Stimulated activated CD4-positive, alpha-beta T cell treated with anti-CD3 and anti-CD28 coated beads, Interleukin-1b, Interleukin-23, amount 100 ng/mL, for 1 hour (primary cell): ENCODE measurements at regions not wholly inside any gene's neighbourhood (a gene's known extent, or its start where the extent isn't known, plus 50 kb on each side); places are given as distances from the start of the nearest gene placed in this dataset.
"Not testable (repeated sequence)": the region's sequence is repeated elsewhere in the genome, so short reads cannot be mapped to it uniquely, and the experiment has no call there.

Experiments used
- DNase-seq, 2 donors: peaks; one replicate each; pipeline ENCODE4 v3.0.0-alpha.2; 2020; ENCODE audit warnings: low read depth in 2 of 2

DNA sequence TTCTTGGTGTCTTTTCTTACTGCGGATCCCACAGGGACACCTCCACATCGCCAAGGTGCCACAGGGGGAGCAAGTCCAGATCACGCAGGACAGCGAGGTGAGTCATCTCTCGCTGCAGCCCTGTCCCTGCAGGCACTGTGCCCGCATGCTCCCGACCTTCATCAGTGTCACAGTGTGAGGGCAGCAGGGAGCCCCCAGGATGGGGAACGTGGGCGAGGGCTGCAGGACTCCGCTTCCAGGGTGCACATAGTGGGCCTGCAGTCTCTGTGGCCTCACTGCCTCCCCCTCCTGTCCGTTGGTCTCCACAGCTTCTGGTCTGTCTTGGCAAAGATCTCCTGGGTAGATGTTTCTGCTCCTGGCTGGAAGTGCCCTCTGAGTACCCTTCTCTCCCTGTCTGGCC, 78.0 kb downstream of the NPIPB11 start:
- DNase-seq: not testable (repeated sequence)

DNA sequence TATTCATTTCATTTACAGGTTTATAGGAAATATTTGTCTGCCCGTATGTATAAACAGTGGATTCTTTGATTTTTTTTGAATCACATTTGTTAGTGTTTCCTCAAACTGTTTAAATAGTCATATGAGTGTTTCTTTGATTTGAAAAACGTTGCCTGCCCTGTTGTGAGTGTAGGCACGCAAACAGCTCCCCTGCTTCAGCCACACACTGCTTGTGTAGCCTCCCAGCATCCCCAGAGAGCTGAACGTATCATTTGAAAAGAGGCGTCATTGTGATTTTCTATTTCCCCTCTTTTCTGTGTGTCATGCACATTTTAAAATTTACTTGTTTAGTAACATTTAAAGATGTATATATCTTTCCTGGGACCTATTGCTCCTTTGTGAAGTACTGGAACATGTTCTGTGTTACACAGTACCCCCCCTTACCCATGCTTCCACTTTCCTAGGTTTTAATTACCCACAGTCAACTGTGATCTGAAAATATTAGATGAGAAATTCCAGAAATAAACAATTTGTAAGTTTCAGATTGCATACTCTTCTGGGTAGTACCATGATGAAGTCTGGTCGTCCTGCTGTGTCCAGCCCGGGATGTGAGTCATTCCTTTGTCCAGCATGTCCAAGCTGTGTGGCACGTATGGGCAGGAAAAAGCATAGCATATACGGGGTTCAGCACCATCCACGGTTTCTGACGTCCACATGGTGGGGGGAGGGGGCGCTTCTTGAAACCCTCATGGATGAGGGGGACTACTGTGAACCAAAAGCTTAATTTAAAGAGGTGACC, 78.7 kb downstream of the NPIPB11 start:
- DNase-seq: not testable (repeated sequence)

DNA sequence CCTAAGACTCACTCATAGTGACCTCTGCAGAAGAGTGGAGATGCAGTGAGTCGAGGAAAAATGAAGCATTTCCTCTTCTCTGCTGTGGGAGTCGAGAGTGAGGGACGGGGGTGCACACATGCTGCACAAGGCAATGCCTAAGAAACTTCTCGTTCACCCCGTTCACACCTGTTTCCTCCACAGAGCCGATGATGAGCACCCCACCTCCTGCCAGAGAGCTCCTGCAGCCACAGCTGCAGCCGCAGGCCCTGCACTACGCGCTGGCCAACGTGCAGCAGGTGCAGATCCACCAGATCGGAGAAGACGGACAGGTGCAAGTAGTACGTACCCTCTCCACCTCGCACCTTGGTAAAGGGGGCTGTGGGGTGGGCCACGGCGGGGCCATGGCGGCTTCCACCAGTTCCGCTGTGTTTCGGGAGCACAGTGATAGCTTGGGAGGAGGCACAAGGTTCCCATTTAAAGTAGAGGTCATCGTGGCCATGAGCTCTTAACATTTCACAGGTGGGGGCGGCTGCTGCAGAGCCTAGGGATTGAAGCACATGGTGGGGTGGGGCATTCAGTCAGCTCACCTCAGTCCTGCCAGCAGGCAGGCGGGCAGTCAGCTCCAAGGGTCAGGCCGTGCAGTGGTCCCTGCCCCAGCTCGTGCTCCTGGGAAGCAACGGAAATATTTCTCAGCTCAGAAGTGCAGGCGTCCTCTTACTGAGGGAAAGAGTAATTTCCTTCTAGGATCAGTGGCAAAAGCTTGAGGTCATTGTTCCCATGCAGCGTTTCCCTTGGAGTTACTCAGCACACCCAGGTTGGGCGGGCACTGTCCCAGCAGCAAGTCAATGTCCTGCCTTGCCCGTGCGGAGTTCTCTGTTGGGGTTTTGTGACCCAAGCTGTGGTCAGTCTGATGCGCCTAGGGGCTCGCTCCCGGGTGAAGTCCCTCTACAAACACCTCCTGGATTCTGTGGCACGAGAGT, 80.1 kb downstream of the NPIPB11 start:
- DNase-seq: not testable (repeated sequence)

DNA sequence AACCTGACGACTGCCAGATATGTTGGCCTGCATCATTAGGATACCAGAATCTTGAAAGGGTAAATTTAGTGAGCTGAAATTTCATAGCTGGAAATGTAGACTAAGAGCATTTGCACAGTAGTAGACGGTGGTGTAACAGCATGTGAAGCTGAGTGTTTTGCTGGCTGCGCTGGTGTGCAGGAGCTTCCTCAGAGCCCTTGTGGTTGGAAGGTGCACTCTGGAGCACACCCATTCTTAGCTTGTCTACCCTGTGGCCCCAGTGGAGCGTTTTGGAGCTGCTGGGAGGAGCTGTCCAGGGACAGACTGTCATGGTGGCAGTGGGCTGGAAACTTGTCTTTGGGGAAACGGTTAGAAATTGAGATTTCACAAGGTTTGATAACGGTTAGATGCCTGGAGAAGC, 82.8 kb downstream of the NPIPB11 start:
- not testable (repeated sequence) for DNase-seq

DNA sequence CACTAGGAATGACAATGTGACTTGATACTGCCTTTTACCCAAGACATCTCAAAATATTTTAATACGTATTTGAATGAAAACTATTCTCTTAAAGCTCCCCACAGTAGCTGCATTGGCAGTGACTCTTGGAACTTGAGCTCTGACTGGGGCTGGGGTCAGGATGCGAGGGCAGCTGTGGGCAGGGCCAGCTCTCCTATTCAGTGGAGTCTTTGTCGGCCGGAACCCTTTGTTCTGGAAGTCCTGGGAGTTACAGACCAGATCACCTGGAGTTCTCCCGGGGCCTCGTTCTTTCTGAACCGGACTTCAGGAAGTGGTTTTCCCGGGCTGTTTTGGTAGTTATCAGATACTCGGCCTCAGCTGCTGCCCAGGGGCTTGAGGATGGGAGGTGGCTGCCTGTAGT, 84.9 kb downstream of the NPIPB11 start:
- DNase-seq: no peak

DNA sequence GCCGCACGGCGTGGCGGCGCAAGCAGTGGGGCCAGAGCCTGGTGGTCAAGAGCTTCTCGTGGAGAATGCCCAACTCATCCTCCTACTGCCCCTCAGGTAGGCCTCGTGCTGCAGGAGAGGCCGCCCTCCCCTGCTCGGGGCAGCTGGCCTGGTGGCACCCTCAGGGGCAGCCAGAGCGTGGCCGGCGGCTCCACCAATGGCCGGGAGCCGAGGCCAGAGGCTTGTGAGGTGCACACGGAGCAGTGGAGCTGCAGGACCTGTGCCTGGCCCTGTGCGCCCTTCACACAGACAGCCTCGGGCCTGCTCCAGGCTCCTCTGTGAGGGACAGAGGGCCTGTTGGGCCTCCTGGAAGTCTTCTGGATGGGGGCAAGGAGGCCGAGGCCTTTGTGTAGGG, 85.5 kb downstream of the NPIPB11 start:
- DNase-seq: no peak

DNA sequence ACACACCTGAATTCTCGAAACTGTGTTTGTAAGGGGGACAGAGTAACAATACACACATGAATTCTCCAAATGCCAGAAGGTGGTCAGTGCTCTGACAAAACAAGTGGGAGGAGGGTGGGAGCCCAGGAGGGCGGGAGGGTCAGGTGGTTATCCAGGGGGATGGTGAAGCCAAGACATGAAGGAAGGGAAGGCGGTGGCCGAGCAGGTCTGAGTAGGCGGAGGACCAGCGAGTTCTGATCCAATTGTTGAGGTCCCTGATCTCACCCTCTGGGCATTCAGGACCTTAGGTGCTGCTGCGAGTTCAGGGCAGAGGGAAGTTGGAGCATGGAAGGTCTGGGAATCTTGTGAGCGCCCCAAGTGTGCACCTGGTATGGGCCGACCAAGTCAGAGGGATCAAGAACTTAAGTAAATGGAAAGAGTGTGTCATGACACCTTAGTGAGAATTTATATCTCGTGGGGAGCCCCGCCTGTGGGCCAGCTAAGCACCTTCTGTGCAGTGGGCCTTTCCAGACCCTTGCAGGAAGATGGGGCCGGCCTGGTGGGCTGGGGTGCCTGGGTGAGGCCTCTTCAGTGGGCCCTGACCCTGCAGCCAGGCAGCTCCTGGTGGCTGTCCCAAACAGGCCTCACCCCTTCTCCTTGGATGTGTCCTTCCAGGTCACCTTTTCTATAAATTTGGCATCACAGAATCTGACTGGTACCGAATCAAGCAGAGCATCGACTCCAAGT, 86.1 kb downstream of the NPIPB11 start:
- no peak for DNase-seq

DNA sequence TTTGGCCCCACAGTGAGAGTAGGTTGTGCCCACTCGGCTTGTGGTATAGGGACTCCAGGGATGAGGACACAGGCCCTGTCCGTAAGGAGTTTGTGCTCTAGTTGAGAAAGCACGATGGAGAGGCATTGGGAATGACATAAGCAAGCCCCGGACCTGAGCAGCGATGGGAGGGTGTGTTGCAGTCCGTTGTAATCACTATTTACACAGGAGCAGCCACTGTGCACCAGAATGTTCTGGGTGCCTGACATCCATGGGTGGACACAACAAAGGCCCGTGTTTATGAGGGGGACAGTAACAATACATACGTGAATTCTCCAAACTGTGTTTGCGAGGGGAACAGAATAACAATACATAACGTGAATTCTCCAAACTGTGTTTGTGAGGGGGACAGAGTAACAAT, 86.8 kb downstream of the NPIPB11 start:
- DNase-seq: no peak

DNA sequence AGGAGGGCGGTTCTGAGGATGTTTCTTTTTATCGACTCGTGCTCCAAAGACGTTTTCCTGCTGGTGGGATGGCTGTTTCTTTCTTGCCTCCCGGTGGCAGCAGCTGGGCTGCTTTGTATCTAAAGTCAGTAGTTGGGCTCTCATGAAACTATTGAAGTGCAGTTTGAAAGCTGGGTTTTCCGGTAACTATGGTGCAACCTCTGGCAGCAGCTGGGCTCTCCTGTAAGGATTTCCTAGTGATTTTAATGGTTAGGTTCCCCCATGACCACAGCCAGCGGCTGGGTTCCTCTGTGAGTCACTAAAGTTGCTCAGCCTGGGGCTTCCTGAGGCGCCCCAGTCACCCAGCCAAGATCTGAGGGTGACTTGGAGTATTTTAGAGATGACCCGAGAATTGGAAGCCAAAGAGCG, 87.9 kb downstream of the NPIPB11 start:
- not testable (repeated sequence) for DNase-seq

DNA sequence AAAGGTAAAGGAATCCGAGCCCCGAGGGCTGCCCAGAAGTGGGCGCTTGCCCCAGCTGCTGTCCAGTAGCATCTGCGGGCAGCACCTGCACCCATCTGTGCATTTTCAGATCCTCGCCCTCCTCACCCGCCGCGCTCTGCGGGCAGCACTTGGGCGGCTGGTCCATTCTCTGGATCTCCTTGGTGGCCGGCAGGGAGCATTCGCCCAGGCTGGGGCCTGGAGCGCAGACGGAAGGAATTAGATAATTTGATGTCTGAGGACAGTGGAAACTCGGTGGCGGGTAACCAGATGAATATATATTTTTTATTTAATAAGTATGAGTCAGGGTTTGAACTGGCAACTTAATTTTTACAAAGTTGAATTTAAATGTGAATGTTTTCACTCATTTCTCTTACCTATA, 88.5 kb downstream of the NPIPB11 start:
- DNase-seq: no peak

DNA sequence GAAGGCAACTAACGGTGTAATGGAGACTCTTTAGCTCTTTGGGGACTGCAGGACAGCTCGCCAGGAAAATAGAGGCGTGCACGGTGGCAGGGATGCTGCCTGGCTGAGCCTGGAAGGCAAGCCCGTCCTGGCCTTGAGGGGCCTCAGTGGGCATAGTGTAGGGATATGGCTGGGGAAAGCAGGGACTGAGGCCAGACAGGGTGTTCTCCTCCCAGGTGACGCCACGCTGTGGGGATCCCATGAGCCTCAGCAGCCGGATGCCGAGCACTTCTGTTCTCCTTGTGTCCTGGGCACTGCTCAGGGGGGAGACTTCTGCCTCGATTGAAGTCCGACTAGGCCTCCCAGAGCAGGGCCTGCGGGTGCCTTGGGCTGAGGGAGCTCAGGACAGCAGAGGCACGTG, 89.2 kb downstream of the NPIPB11 start:
- DNase-seq: no peak

DNA sequence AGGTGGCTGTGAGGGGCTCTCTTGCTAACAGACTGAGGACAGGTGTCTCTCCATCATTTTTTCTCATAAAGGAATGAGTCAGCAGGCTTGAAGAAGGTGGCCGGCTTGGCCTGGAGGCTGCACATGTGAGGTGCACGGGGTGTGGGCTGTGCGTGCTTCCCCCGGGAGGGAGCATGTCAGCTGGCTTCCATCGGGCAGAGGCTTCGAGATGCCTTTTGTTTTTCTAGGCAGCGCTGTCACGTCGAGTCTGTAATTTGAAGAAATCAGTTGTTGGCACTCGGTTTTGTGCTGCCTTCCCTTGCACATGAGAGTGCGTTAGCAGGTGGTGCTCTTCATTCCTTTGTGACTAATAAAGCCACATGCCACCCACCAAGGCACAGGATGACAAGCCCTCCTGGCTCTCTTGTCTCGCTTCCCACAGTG, 89.7 kb downstream of the NPIPB11 start:
- DNase-seq: no peak

DNA sequence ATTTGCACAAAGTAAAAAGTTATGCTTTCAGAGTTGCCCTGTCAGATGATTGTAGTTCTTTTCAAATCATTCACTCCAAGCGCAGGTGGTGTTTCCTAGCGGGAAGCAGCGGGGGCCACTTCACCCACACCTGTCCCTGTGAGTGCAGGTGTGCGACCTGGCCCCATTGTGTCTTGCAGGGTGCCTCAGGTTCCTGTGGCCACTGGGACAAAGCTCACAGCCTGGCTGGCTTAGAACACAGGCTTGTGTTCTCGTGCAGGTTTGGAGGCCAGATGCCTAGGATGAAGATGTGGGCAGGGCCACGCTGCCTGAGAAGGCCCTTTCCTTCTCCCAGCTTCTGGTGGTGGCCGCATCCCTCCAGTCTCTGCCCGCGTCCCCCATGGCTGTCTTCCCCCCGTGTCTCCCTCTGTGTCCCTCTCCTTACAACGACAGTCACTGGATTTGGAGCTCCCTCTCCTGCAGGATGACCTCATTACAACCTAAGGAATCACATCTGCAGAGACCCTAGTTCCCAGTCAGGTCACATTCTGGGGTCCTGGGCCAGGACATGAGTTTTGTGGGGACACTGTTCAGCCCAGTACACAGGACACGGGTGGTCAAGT, 90.5 kb downstream of the NPIPB11 start:
- DNase-seq: no peak

DNA sequence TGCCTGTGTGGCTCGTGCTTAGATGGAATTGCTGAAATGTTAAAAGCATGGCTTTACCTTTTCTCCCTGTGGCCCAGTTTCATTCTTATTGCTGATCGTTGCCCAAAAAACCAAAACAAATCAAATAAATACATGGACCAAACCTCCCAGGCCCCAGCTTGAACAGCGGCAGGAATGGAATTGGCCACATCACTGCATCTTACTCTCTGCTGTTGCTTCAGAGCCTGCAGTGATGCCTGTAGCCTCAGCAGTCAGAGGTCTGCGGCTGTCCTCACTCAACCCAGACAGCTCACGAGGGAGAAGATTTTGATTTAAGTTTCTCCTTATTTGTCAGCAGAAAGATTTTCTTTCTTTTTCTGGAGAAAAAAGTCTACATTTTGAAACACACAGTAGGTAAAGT, 91.5 kb downstream of the NPIPB11 start:
- DNase-seq: no peak

DNA sequence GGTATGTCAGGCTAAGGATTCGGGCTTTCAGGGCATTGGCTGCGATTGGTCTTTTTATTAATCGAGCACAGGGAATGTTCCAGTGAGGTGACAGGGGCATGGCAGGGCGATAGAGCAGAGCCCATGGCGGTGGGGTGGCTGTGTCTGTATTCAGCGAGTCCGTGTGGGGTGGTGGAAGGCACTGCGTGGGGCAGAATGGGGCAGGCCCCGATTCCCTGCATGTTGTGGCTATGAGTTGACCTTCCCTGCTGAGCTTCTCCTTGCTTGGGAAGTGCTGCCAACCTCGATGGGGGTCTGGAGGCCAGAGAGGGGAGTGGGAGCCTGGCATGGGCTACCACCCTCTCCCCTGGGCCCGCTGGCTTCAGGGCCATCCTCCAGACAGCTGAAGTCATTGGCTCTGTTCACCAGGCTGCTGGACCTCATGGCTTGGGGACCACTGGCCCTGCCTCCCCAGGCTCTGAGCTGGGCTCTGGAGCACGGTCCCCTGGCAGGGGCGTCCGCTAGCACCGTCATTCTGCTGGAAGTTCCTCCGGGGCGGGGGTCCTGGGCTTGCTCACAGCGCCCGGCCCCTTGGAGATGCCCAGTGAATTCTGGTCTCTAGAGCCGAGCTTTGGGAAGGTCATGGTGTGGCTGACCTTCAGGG, 92.1 kb downstream of the NPIPB11 start:
- no peak for DNase-seq

DNA sequence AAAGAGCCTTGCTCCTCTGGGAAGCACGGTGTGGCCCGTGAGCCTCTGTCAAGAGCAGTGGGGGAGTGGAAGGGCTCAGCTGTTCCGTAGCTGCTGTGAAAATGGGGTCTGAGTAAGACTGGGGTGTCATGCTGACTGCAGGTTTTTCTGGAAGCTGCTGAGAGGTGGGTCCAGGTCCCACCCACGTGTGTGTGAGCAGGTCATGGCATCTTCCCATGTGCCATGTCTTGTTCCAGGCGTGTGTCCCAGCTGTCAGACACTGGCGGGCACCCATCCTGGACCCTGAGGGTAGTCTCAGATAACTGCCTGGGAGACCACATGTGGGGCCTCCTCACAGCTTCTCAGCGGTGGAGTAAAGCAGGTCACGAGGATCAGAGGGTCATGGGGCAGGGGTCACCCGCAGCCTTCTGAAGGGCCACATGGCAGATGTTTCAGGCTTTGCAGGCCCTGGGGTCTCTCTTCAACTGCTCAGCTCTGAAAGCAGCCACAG, 92.9 kb downstream of the NPIPB11 start:
- no peak for DNase-seq

DNA sequence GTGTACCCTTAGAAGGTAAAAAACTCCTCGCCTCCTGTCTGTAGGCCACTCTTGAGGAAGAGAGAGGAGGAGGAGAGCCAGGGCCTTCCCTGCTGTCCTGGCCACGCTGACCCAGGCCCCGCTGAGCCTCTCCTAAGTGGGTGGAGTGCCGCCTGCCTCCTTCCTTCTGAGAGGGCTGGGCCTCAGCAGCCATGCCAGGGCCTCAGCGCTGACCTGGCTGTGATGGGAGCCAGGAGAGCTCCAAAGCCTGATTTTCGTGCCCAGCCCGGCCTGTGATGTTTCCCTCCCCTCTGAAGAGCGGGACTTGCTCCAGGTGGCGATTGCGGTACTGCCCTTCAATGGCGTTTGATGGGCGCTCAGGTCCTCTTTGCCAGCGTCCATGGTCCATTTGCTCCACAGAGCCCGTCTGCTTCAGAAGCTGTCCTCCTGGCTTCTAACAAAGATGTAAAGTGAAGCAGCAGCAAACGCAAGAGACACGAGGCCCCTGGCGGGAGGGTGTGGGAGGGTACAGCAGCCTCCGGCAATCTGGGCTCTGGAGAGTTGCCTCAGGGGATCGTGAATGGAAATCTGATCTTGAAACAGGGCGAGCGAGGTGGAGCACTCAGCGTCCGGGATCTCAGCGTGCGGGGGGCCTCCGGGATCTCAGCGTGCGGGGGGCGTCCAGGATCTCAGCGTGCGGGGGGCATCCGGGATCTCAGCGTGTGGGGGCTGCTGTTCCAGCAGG, 93.5 kb downstream of the NPIPB11 start:
- no peak for DNase-seq

DNA sequence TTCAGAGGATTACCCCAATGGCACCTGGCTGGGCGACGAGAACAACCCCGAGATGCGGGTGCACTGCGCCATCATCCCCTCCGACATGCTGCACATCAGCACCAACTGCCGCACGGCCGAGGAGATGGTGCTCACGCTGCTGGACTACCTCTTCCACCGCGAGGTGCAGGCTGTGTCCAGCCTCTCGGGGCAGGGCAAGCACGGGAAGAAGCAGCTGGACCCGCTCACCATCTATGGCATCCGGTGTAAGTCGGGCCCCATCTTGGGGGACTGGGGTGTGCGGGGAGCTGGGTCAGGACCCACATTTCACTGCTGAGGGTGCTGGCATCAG, 94.2 kb downstream of the NPIPB11 start:
- not testable (repeated sequence) for DNase-seq

DNA sequence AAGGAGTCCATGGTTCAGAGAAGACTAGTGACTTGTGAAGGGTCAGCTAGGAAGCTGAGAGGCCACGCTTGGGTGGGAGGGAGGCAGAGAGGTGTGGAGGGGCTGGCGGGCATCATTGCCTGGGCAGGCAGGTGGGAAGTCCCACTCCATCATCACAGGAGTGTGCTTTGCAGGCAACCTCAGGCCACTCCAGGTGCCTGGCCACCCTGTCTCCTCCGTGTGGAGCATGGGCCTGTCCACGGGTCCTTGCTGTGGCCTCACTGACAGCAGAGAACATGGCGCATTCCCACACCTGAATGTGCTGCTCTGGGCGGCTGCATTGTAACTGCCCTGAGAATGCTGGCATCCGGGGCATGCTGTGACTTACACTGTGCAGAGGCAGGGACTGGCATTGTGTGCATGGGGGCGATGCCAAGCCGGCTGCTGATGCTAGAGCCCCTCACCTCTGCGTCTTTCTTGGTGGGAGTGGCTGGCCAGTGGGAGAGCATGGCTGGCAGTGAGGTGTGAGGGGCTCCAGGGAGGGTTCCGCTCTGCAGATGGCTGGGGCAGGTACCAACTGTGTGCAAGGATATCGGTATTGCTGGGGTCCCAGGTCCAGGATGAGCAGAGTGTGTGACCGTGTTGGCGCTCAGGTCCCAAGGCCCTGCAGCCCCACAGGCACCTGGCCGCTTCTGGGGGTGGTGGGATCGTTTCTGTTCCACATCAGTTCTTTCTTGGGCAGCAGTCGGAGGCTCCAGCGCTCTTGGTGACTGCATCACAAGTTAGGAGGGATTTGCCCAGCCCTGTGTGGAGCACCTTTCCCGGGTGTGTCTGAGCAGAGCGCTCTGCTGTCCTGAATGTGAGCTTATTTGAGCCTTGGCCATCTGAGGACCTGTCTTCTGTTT, 94.8 kb downstream of the NPIPB11 start:
- DNase-seq: no peak
